Nucleus accumbens (tissue), 56 donors: ENCODE measurements at regions not wholly inside any gene's neighbourhood (a gene's known extent, or its start where the extent isn't known, plus 50 kb on each side); places are given as distances from the start of the nearest gene placed in this dataset.
A peak's percentile ranks its signal among the peaks of the same experiment; 100 is the strongest.

Experiments used
- DNase-seq, 56 donors: peaks; one replicate each; lab custom pipeline; 2025; lab: John Stamatoyannopoulos, UW

- no peak for DNase-seq
Observed at GRCh38 chr5:174307031-174307408, 261.5 kb downstream of the NSG2 start.

DNA sequence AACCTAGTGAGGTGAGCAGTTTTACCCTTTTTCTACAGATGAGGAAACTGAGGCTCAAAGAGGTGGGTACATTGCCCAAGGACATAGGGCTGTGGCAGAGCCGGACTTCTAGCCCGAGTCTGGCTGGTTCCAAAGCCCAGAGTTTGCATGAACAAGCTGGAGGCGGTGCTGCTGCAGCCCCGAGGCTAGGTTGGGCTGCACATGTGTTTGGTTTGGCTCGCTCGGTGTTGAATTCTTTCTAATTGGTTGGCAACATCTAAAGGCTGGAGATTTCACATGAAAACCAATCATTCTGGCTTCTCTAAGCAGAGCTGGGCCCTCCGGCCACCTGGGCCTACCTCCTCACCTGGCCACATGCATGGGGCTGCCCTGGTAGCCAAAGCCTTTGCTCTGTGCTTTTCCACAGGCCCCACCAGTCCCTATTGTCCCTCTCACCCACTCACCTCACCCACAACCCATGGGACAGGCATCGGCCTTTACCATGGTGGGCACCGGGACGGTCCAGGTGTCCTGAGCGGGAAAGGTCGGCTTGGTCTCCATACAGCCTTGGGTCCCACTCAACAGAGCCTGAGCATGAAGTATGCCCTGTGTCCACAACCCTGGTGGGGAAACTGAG is 262.3 kb downstream of the NSG2 start:
- DNase-seq, result no peak

- no peak for DNase-seq
Observed at GRCh38 chr5:174309131-174309795, 263.8 kb downstream of the NSG2 start.

GRCh38 chr5:174310243-174310642 is 264.7 kb downstream of the NSG2 start:
- DNase-seq, result no peak

GRCh38 chr5:174310706-174311105 is 265.2 kb downstream of the NSG2 start:
- DNase-seq, result no peak

GRCh38 chr5:174311121-174311520 is 265.6 kb downstream of the NSG2 start:
- peak in 2 of 56 donors; percentile 11 to 20 for DNase-seq

DNA sequence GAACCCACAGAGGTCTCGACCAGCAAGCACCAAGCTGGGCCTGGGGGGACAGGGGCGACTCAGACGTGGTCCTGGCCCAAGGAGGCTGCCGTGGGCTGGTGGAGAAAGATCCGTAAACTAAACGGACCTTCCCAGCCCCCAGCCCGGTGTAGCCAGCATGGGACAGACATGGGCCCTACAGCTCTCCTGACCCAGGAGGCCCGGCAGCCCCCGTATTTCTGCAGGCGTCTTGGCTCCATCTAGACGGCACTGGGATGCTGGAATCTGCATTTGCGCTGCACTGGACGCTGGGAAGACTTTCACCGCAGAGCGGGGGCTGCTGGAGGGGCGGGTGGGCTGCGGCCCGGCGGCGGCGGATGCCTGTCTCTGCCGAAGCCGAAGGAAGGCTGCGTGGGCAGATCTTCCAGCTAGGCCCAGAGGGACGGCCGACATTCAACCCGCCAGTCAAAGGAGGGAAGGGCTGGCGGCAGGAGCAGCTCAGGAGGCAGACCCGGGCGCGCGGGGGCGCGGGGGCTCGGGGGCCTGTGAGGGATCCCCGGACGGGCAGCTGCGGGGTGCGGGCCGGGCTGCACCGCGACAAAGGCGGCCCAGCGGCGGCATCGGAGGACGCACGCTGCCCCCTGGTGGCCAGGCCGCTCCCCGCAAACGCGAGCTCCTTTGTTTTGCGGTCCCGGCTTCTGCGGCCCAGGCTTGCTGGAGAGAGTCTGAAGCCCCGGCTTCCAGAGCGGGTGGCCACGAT is 266.2 kb downstream of the NSG2 start:
- DNase-seq, result peak in 52 of 56 donors; percentile 20 to 88 (median 64)

- DNase-seq, result peak in 5 of 56 donors; percentile 51 to 83 (median 73)
Observed at GRCh38 chr5:174312270-174312617, 266.7 kb downstream of the NSG2 start.

- no peak for DNase-seq
Observed at GRCh38 chr5:174312641-174313040, 267.1 kb downstream of the NSG2 start.

- DNase-seq, result no peak
Observed at GRCh38 chr5:174313615-174314014, 268.1 kb downstream of the NSG2 start.

DNA sequence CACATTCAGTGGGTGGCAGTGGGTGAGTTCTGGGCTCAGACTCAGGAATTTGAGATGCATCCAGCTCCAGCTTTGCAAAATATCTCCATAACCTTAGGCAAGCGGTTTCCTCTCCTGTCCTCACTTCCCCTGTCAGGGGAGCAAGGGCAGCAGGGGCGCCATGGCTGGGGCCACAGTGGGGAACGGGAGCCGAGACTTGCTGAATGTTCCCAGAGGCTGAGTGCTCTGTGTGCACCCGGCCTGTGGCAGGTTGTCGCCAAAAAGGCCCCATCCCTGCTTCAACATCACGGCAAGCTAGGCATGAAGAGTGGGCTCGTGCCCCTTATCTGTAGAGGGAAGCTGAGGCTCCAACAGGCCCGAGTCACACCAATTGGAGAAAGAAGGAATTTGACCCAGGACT is 268.8 kb downstream of the NSG2 start:
- DNase-seq, result no peak

GRCh38 chr5:174315471-174315870 is 270.0 kb downstream of the NSG2 start:
- no peak for DNase-seq

- DNase-seq, result no peak
Observed at GRCh38 chr5:174315871-174316270, 270.4 kb downstream of the NSG2 start.

- DNase-seq, result no peak
Observed at GRCh38 chr5:174316326-174316725, 270.8 kb downstream of the NSG2 start.

DNA sequence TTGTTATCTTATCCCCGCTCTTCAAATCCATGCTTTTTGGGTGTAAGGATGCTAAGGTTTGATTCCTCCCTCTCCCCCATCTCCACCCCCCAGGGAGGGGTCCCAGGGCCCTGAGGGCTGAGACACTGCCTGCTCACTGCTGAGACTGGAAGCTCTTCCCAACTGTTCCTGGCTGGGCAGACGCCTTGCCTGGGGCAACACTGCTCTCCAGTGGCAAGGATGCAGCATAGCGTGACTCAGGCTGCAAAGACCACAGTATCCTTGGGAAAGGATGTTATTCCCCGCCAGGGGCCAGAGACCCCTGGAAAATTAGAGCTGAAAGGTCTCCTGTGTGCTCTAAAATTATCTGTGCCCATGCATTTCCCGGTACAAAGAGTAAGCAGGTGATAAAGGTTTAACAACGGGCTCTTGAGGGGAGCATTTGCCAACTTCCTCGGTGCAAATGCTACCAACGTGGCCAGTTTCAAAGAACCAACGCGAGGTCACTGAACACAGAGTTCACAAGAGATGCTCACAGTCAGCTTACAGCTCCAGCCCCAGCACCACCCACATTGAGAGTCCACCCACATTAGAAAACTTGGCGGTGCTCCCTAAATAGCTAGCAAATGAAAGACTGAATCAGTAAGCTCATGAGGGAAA is 271.9 kb downstream of the NSG2 start:
- peak in 48 of 56 donors; percentile 10 to 74 (median 33) for DNase-seq

DNA sequence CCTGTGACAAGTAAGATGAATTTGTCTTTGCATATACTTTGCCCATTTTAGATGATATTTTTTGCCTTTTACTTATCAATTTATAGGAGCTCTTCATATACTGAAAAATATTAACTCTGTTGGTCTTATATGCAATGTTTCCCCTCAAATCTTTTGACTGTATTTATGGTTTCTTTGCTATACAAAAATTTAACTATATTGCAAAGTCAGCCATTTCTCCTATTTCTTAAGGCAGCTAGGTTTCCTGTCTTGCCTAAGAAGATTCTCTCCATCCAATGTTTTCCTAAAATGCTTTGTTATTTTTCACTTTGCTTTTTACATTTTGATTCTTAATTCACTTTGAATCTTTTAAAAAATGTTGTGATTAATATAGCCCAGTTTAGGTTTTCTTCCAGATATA is 273.1 kb downstream of the NSG2 start:
- no peak for DNase-seq

DNA sequence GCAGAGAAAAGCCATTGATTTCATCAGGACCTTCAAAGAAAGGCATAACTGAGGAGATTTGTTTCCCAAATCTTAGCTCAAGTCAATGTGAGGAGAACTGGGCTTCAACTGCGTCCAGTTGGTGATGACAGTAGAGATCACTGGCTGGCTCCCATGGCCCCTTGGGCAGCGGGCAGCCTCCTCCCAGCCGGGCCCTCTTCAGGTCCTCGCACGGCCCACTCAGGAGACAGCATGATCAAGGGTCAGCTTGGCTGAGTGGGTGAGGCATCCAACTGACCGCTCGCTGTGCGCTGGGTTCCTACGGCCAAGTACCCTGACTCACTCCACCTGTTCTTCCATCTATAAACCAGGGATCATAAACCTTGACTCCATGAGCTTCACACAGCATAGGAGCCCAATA is 274.0 kb downstream of the NSG2 start:
- DNase-seq, result no peak

GRCh38 chr5:174320051-174320450 is 274.5 kb downstream of the NSG2 start:
- no peak for DNase-seq

GRCh38 chr5:174323878-174324281 is 278.4 kb downstream of the NSG2 start:
- DNase-seq, result peak in 27 of 56 donors; percentile 6 to 58 (median 21)

GRCh38 chr5:174324680-174325079 is 279.2 kb downstream of the NSG2 start:
- no peak for DNase-seq

DNA sequence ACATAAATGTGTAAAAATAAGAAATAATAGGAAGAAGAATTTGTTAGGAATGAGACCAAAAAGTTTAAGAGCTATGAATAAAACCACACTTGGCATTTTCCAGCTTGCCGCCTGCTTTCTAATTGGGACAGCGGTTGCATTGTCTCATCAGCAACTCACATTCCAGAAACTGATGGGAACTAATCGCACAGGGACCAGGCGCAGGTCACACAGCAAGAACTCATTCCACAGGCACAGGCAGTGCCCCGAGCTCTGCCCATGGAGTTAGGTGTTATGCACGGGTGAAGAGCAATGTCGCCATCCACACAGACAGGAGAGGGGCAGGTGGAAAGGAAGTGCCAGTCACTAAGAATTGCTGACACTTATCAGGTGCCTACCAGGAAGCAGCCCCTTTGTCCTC is 279.9 kb downstream of the NSG2 start:
- DNase-seq, result no peak
